GM13977 (cell line): ENCODE measurements at regions not wholly inside any gene's neighbourhood (a gene's known extent, or its start where the extent isn't known, plus 50 kb on each side); places are given as distances from the start of the nearest gene placed in this dataset.
"Not testable (repeated sequence)": the region's sequence is repeated elsewhere in the genome, so short reads cannot be mapped to it uniquely, and the experiment has no call there.

Experiments used
- DNase-seq: peaks from one replicate; pipeline ENCODE4 v3.0.0; 2012; ENCODE audit warnings: low spot score
- CTCF ChIP-seq: IDR thresholded peaks from 2 replicates; pipeline ENCODE4 v1.5.1; 2012; ENCODE audit warnings: mild to moderate bottlenecking, control low read depth; ENCODE audit not compliant: insufficient read depth; ENCODE audit errors: extremely low read depth, missing control alignments
- in situ Hi-C: fragments of 300-500 bp; cut with MboI; formaldehyde crosslinking; loops from one replicate; pipeline ENCODE4 v1.12.0; 2022; ENCODE audit warnings: low sequenced_read_pairs, low pct_unique_long_range_greater_than_20kb, mixed read lengths, inconsistent platforms; ENCODE audit not compliant: unreplicated experiment

- no peak for TF ChIP-seq CTCF
- DNase-seq, result no peak
- in situ Hi-C loops, result no loop called here
Measured at GRCh38 chr21:36214561-36214960, 57.9 kb downstream of the DOP1B start.

- TF ChIP-seq CTCF, result no peak
- in situ Hi-C loops, result no loop called here
Measured at GRCh38 chr21:36217743-36218142, 61.1 kb downstream of the DOP1B start.

GRCh38 chr21:36218691-36219090, 62.1 kb downstream of the DOP1B start:
- in situ Hi-C loops, result no loop called here
- TF ChIP-seq CTCF, result no peak

More at GRCh38 chr21:36217743-36218142, 61.1 kb downstream of the DOP1B start:
- DNase-seq, result no peak

GRCh38 chr21:36223451-36223850, 66.8 kb downstream of the DOP1B start:
- in situ Hi-C loops, result no loop called here
- no peak for TF ChIP-seq CTCF
- no peak for DNase-seq

More at GRCh38 chr21:36218691-36219090, 62.1 kb downstream of the DOP1B start:
- DNase-seq, result no peak

GRCh38 chr21:36229181-36229580, 72.6 kb downstream of the DOP1B start:
- no peak for TF ChIP-seq CTCF
- no peak for DNase-seq
- in situ Hi-C loops, result no loop called here

- DNase-seq, in situ Hi-C loops: not testable (repeated sequence)
Measured at GRCh38 chr21:36231444-36231843, 74.8 kb downstream of the DOP1B start.

GRCh38 chr21:36232641-36233040, 76.0 kb downstream of the DOP1B start:
- no peak for TF ChIP-seq CTCF
- in situ Hi-C loops, result no loop called here
- DNase-seq, result no peak
